HL-60 (cell line): ENCODE measurements at regions not wholly inside any gene's neighbourhood (a gene's known extent, or its start where the extent isn't known, plus 50 kb on each side); places are given as distances from the start of the nearest gene placed in this dataset.

Source experiments
- DNase-seq, 2 experiments: peaks; one replicate each; pipeline ENCODE4 v3.0.0-alpha.2; 2010 to 2020; ENCODE audit warnings: low read depth in 1 of 2, low spot score in 1 of 2
- H3K27ac ChIP-seq: fragments of 250-450 bp; sonication (Bioruptor Pico); replicated peaks from 2 replicates; pipeline ENCODE4 v1.5.1; 2020; ENCODE audit warnings: mild to moderate bottlenecking, moderate library complexity
- H3K27me3 ChIP-seq: fragments of 250-450 bp; sonication (Bioruptor Pico); 2 replicates; pipeline ENCODE4 v1.5.1; 2021; ENCODE audit warnings: mild to moderate bottlenecking, moderate library complexity; ENCODE audit not compliant: insufficient read depth, poor library complexity, severe bottlenecking
- H3K4me3 ChIP-seq: replicated peaks from 2 replicates; pipeline ENCODE4 v1.5.1; 2011; ENCODE audit warnings: mild to moderate bottlenecking, control low read depth, low read length; ENCODE audit not compliant: insufficient read depth
- GABPA ChIP-seq: IDR thresholded peaks from 2 replicates; pipeline ENCODE4 v1.6.1; 2012; ENCODE audit warnings: low read depth
- POLR2AphosphoS5 ChIP-seq: IDR thresholded peaks from 2 replicates; pipeline ENCODE4 v1.6.1; 2012; ENCODE audit warnings: low read depth
- SPI1 ChIP-seq: IDR thresholded peaks from 2 replicates; pipeline ENCODE4 v1.6.1; 2012; ENCODE audit warnings: low read depth, mild to moderate bottlenecking, borderline replicate concordance
- TF ChIP-seq, protein P1 (sequence below): IDR thresholded peaks from one replicate; pipeline ENCODE4 v1.5.1; 2011; ENCODE audit warnings: low read length, control low read depth, inconsistent platforms; ENCODE audit not compliant: insufficient read depth
- TF ChIP-seq, protein P2 (sequence below): IDR thresholded peaks from 2 replicates; pipeline ENCODE4 v1.6.1; 2012; ENCODE audit warnings: low read depth; ENCODE audit not compliant: insufficient replicate concordance

DNA sequence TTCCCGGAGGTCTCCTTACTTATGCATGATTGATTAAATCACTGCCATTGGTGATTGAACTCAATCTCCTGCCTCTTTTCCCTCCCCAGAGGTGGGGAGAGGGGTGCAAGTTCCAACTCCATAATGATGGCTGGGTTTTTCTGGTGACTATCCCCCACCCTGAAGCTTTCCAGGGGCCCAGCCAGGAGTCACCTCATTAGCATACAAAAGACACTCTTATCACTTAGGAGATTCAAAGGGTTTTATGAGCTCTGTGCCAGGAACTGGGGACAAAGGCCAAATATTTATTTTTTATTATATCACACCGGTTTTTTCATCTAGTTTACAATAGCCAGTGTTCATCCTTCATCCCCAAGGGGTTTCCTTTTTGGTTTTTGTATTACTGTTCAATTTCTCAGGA is 300.7 kb downstream of the ETNK1 start:
- TF ChIP-seq GABPA, result no peak
- TF ChIP-seq POLR2AphosphoS5, result no peak
- TF ChIP-seq, protein P1, sequence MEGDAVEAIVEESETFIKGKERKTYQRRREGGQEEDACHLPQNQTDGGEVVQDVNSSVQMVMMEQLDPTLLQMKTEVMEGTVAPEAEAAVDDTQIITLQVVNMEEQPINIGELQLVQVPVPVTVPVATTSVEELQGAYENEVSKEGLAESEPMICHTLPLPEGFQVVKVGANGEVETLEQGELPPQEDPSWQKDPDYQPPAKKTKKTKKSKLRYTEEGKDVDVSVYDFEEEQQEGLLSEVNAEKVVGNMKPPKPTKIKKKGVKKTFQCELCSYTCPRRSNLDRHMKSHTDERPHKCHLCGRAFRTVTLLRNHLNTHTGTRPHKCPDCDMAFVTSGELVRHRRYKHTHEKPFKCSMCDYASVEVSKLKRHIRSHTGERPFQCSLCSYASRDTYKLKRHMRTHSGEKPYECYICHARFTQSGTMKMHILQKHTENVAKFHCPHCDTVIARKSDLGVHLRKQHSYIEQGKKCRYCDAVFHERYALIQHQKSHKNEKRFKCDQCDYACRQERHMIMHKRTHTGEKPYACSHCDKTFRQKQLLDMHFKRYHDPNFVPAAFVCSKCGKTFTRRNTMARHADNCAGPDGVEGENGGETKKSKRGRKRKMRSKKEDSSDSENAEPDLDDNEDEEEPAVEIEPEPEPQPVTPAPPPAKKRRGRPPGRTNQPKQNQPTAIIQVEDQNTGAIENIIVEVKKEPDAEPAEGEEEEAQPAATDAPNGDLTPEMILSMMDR, result no peak
- TF ChIP-seq SPI1, result no peak
- TF ChIP-seq, protein P2, sequence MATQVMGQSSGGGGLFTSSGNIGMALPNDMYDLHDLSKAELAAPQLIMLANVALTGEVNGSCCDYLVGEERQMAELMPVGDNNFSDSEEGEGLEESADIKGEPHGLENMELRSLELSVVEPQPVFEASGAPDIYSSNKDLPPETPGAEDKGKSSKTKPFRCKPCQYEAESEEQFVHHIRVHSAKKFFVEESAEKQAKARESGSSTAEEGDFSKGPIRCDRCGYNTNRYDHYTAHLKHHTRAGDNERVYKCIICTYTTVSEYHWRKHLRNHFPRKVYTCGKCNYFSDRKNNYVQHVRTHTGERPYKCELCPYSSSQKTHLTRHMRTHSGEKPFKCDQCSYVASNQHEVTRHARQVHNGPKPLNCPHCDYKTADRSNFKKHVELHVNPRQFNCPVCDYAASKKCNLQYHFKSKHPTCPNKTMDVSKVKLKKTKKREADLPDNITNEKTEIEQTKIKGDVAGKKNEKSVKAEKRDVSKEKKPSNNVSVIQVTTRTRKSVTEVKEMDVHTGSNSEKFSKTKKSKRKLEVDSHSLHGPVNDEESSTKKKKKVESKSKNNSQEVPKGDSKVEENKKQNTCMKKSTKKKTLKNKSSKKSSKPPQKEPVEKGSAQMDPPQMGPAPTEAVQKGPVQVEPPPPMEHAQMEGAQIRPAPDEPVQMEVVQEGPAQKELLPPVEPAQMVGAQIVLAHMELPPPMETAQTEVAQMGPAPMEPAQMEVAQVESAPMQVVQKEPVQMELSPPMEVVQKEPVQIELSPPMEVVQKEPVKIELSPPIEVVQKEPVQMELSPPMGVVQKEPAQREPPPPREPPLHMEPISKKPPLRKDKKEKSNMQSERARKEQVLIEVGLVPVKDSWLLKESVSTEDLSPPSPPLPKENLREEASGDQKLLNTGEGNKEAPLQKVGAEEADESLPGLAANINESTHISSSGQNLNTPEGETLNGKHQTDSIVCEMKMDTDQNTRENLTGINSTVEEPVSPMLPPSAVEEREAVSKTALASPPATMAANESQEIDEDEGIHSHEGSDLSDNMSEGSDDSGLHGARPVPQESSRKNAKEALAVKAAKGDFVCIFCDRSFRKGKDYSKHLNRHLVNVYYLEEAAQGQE, result no peak
- Histone ChIP-seq H3K27ac (no peak overlapping the region), H3K4me3 (no peak overlapping the region), H3K27me3 (no peaks in the 10 kb centered on the region)
- no peak for DNase-seq

DNA sequence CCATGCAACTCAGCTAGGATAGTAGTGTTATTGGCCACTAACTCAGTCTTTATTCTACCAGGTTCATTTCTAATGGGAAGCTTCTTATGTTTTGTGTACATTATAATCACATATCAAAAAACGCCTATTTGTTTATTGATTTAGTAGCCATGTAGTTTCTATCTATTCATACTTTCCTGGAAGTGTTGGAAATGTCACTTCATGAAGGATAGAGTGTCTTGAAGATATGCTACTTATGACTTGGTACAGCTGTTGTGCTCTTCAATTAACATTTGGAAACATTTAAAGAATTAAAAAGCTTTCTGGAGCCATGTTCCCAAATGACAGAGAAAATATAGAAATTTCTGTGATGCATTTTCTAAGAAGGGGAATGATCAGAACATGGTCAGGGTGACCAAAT is 307.5 kb downstream of the ETNK1 start:
- no peak for DNase-seq
- H3K4me3 ChIP-seq, result no peak overlapping the region
- TF ChIP-seq POLR2AphosphoS5 (no peak), SPI1 (no peak)
- TF ChIP-seq, protein P2, result no peak
- no peak overlapping the region for H3K27ac ChIP-seq
- no peaks in the 10 kb centered on the region for H3K27me3 ChIP-seq

DNA sequence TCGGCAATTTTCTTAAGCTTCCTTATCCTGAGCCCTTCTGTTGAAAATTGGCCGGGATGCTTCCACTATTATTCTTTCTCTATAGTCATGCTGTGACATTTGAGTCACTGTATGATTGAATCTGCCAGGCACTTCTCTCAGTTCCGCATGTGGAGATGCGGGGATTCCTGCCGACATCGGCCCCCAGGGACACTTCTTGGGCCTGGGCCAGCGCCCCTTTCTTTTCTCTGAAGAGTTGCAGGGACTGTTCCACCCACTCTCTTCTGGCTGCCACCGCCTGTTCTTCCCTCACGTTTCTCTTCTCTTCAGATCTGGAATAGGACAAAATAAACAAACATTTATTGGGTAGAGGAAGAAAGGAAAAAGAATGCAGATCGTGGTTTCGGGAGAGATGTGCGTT is 310.1 kb downstream of the ETNK1 start:
- Histone ChIP-seq H3K27ac (no peak overlapping the region), H3K4me3 (no peak overlapping the region)
- TF ChIP-seq GABPA, result no peak
- TF ChIP-seq, protein P1, result no peak
- no peak for TF ChIP-seq POLR2AphosphoS5
- TF ChIP-seq, protein P2, result no peak
- TF ChIP-seq SPI1, result no peak

DNA sequence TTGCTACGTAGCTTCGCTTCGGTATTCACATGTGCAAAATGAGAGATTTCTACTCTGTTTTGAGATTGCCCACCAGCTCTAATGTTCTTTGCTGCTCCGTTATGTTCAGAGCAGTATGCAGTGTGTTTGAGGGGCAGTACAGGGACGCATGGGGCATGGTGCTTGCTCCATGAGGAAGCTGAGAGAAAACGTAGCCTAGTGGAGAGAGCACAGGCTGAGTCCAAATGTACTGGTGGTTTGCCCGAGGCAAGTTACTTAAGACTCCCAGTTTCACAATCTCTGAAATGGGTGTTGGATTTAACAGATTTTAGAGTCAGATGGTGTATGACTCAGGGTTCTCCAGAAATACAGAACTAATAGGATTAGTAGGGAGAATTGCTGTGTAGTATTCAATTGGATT is 310.5 kb downstream of the ETNK1 start:
- TF ChIP-seq GABPA, result no peak
- no peak for TF ChIP-seq POLR2AphosphoS5
- no peak for TF ChIP-seq SPI1
- TF ChIP-seq, protein P2, result no peak
- TF ChIP-seq, protein P1, result no peak
- DNase-seq, result no peak
- H3K27ac ChIP-seq, result no peak overlapping the region
- no peaks in the 10 kb centered on the region for H3K27me3 ChIP-seq
- no peak overlapping the region for H3K4me3 ChIP-seq

More for the DNA sequence above, 310.1 kb downstream of the ETNK1 start:
- no peaks in the 10 kb centered on the region for H3K27me3 ChIP-seq
- DNase-seq, result no peak
